HUES6 (cell line): ENCODE measurements at regions not wholly inside any gene's neighbourhood (a gene's known extent, or its start where the extent isn't known, plus 50 kb on each side); places are given as distances from the start of the nearest gene placed in this dataset.
"Not testable (repeated sequence)": the region's sequence is repeated elsewhere in the genome, so short reads cannot be mapped to it uniquely, and the experiment has no call there.

Source experiments
- H3K27ac ChIP-seq: 2 replicates; pipeline ENCODE4 v1.7.0; 2013; ENCODE audit warnings: low read depth, mild to moderate bottlenecking, low read length, inconsistent platforms
- H3K27me3 ChIP-seq: 2 replicates; pipeline ENCODE4 v1.6.1; 2013; ENCODE audit warnings: low read length; ENCODE audit not compliant: control insufficient read depth, insufficient read depth
- H3K36me3 ChIP-seq: 2 replicates; pipeline ENCODE4 v1.6.1; 2013; ENCODE audit warnings: low read length; ENCODE audit not compliant: control insufficient read depth, insufficient read depth
- H3K4me1 ChIP-seq: 2 replicates; pipeline ENCODE4 v1.6.1; 2013; ENCODE audit warnings: low read length; ENCODE audit not compliant: control insufficient read depth, insufficient read depth
- H3K4me3 ChIP-seq: 2 replicates; pipeline ENCODE4 v1.5.1; 2013; ENCODE audit warnings: low read depth, low read length
- H3K9ac ChIP-seq: one replicate; pipeline ENCODE4 v1.6.1; 2013; ENCODE audit warnings: mild to moderate bottlenecking, low read length
- H3K9me3 ChIP-seq: 2 replicates; pipeline ENCODE4 v1.6.1; 2013; ENCODE audit warnings: low read depth, low read length; ENCODE audit not compliant: control insufficient read depth, insufficient read depth

DNA sequence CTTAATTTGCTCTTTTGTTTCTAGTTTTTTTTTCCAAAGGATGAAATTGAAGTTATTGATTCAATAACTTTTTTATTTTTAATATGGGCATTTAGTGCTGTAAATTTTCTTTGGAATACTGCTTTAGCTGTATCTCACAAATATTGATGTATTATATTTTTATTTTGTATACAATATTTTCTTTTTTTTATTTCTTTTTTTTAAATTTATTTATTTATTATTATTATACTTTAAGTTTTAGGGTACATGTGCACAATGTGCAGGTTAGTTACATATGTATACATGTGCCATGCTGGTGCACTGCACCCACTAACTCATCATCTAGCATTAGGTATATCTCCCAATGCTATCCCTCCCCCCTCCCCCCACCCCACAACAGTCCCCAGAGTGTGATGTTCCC, 823.7 kb downstream of the KCTD16 start:
- H3K9me3 ChIP-seq, H3K27ac ChIP-seq, H3K27me3 ChIP-seq, H3K9ac ChIP-seq, H3K36me3 ChIP-seq, H3K4me1 ChIP-seq, H3K4me3 ChIP-seq: not testable (repeated sequence)

DNA sequence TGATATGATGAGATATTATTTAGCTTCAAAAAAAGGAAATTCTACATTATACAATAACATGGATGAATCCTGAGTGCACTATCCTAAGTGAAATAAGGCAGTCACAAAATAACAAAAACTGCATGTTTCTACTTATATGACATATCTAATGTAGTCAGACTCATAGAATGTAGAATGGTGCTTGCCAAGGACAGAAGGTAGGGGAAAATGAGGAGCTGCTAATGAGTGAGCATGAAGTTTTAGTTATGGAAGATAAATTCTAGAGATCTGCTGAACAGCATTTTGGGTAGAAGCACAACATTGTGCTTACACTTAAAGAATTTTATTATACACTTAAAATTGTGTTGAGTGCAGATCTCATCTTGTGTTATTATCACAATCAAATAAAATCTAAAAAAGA, 812.4 kb downstream of the KCTD16 start:
- no peaks in the 10 kb centered on the region for H3K4me1 ChIP-seq
- H3K27me3 ChIP-seq, result no peaks in the 10 kb centered on the region
- H3K27ac ChIP-seq, result no peak overlapping the region
- no peak overlapping the region for H3K9ac ChIP-seq
- no peaks in the 10 kb centered on the region for H3K36me3 ChIP-seq
- no peak overlapping the region for H3K4me3 ChIP-seq
- H3K9me3 ChIP-seq, result no peaks in the 10 kb centered on the region

DNA sequence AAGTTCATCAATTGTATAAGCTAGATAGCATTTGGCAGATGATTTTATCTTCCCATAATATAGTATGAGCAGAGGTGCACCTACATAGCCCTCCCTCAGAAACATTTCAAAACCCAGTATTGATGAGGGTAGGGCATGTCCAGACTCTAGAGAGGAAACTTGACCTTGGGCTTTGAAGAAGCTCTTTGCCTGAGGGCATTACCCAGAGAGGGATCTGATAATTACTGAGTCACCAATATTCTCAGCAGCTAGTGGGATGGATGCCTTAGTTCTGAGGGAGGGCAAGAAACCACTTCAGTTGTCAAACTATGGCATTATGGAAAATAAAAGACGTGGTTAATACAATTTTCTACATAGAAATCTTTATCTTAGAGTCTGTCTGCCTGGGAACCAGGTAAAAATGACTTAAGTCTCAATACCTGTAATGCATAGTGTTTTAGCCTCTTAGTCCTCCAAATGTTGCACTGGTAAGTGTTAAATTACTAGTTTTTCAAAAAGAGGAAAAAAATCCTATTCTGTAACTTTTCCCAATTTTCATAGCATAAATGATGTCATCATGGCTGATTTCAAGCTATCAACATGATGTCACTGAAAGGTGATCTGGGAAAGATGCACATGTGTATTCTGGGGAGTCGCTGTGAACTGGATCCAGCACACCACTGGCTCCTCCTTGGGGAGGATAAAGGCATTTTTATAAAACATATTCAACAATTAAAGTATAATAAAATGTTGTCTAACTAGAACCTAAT, 809.0 kb downstream of the KCTD16 start:
- Histone ChIP-seq H3K4me3 (no peak overlapping the region), H3K9ac (no peak overlapping the region), H3K27ac (no peak overlapping the region), H3K27me3 (no peaks in the 10 kb centered on the region), H3K4me1 (no peaks in the 10 kb centered on the region), H3K36me3 (no peaks in the 10 kb centered on the region), H3K9me3 (peaks cover 13% of the 10 kb centered on the region)

DNA sequence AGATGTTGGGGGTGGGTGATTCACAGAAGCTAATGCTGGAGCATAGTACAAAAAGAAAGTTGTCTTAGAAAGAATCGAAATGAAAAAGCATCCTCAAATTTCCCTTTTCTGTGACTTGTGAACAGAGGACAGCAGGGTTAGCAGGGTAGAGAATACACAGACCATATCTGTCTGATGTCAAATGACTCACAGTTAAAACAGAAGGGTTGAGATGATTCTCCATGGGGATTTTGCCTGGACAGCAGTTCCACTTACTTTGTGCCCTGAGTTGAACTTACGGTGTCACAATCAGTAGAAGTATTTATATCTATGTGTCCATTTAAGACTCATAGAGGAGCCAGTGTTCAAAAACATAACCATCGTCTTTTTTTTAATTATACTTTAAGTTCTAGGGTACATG, 801.6 kb downstream of the KCTD16 start:
- Histone ChIP-seq H3K27ac (no peak overlapping the region), H3K4me1 (no peaks in the 10 kb centered on the region), H3K9ac (no peak overlapping the region), H3K9me3 (peaks cover 13% of the 10 kb centered on the region), H3K27me3 (no peaks in the 10 kb centered on the region), H3K36me3 (no peaks in the 10 kb centered on the region), H3K4me3 (no peak overlapping the region)

DNA sequence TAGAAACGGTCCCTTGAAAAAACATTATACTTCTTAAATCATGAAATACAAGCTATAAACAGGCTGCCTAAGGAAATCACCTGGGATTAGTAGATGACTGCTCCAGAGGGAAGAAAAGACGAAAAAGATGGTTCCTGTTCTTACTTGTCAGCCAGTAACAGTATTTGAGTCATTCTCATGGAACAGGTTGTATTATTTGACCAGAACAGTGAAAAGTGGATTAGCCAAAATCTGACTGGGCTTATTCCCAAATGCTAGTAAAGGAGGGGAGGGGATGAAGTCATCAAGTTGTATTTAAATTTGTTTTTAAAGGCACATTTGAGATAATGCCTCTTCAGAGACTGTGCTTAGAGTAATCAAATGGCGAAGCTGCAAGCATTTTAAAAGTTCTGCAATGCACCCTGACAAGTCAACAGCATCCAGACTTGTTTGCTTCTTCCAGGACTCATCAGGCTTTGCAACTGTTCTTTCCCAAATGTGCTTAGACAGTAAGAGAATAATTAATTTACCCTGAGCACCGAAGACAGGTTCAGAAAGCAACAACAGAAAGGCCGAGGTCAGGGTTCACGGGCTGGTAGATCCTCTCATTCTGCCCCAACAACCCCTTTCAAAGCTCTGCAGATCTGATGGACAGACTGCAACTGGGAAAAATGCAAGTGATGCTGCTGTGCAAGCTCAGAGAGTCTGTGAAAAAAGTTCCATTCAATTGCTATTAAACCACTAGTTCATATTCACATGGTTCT, 800.6 kb downstream of the KCTD16 start:
- peaks cover 13% of the 10 kb centered on the region for H3K9me3 ChIP-seq
- H3K36me3 ChIP-seq, result no peaks in the 10 kb centered on the region
- H3K27ac ChIP-seq, result no peak overlapping the region
- no peak overlapping the region for H3K9ac ChIP-seq
- no peaks in the 10 kb centered on the region for H3K27me3 ChIP-seq
- H3K4me1 ChIP-seq, result no peaks in the 10 kb centered on the region
- H3K4me3 ChIP-seq, result no peak overlapping the region

DNA sequence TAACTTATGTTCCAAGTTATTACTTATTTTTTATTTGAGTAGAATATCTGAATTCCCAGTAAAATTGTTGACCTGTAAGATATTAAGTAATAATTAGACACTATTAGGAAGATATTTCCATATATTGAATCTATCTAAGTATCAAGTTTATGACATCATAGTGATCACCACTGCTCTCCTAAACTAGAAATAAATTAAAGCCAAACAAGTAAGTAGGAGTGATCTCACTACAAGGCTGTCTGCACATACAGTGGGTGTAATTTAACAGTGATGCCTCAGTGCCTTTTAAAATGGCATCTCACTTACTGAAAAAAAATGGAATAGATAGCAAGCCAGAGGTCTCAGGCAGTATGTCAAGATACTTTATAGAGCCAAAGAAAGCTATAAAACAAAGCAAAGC, 789.6 kb downstream of the KCTD16 start:
- no peak overlapping the region for H3K4me3 ChIP-seq

DNA sequence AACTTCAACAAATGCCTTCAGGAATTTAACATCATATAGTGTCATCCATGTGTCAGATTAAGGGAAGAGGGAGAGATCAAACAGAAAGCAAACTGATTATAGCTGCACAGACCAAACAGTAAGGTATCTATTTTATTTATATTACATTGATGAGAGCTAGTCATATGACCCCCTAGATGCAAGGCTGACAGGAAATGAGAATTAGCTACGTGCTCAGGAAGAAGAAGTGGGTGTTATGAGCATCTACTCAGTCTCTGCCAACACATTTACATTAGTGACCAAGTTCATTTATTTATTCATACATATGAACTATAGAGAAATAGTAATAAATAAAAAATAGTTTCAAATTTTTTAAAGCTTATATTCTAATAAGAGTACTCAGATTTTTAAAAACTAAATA, 787.3 kb downstream of the KCTD16 start:
- Histone ChIP-seq H3K4me1 (no peaks in the 10 kb centered on the region), H3K36me3 (no peaks in the 10 kb centered on the region), H3K4me3 (no peak overlapping the region), H3K27me3 (no peaks in the 10 kb centered on the region), H3K27ac (no peak overlapping the region), H3K9ac (no peak overlapping the region), H3K9me3 (no peaks in the 10 kb centered on the region)

More for the DNA sequence above, 789.6 kb downstream of the KCTD16 start:
- no peaks in the 10 kb centered on the region for H3K36me3 ChIP-seq
- H3K9ac ChIP-seq, result no peak overlapping the region
- H3K9me3 ChIP-seq, result no peaks in the 10 kb centered on the region
- no peaks in the 10 kb centered on the region for H3K4me1 ChIP-seq
- no peaks in the 10 kb centered on the region for H3K27me3 ChIP-seq
- H3K27ac ChIP-seq, result no peak overlapping the region

DNA sequence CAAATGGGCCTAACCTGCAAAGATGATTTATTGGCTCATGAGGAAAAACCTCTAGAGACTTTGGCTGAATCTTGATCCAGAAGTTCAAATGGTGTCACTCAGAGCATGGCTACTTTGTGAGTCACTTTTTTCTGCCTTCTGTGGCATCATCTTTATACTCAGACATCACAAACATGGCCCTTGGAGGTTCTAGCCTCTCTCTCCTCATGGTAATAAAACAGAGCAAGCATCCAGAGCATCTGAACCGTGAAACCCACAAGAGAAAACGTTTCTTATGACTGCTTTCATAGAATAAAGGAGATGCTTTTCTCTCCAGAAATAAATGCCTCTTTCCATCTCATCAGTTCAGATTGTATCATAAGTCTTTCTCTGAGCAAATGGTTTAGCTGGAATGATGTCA, 780.3 kb downstream of the KCTD16 start:
- H3K4me1 ChIP-seq, result no peaks in the 10 kb centered on the region
- H3K27ac ChIP-seq, result no peak overlapping the region
- no peak overlapping the region for H3K4me3 ChIP-seq
- H3K36me3 ChIP-seq, result no peaks in the 10 kb centered on the region
- no peaks in the 10 kb centered on the region for H3K9me3 ChIP-seq
- no peak overlapping the region for H3K9ac ChIP-seq
- no peaks in the 10 kb centered on the region for H3K27me3 ChIP-seq

DNA sequence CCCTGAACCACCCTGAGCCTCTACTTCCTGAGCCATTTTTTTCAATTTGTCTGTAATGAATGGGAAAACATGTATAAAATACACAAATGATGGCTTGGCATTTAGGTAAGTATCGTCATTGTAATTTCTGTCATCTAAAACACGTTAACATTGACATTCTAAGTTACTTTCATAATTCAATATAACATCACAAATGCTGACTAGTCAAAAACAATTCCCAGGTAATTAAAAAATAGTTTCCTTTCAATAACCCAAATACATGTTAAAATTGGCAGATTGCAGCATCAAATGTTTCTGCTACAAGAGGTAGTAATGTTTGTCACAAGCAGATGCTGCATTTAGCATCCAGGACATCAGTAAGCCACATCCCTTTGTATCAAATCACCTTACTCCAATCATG, 776.4 kb downstream of the KCTD16 start:
- Histone ChIP-seq H3K9ac (no peak overlapping the region), H3K4me1 (no peaks in the 10 kb centered on the region), H3K27ac (no peak overlapping the region)

DNA sequence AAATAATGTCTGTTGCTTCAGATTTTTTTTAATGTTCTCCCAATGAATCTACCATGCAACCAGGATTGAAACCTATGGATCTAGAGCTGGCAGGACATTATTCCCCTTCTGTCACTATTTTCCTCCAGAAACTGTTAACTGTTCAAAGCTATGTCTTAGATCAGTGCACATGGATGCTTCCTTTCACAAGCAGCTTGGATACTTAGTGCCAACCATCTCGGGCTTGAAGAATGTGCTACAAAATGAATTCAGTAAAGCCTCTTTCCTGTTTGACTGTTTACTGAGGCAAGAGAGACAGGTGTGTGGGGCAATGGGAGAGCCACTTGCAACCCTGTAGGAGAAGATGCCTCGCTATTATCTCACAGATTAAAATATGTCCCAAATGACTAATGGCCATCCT, 774.8 kb downstream of the KCTD16 start:
- no peak overlapping the region for H3K27ac ChIP-seq
- H3K9me3 ChIP-seq, result no peaks in the 10 kb centered on the region
- no peak overlapping the region for H3K4me3 ChIP-seq
- H3K36me3 ChIP-seq, result no peaks in the 10 kb centered on the region
- H3K4me1 ChIP-seq, result no peaks in the 10 kb centered on the region
- H3K9ac ChIP-seq, result no peak overlapping the region
- H3K27me3 ChIP-seq, result no peaks in the 10 kb centered on the region

More for the DNA sequence above, 776.4 kb downstream of the KCTD16 start:
- Histone ChIP-seq H3K9me3 (no peaks in the 10 kb centered on the region), H3K27me3 (no peaks in the 10 kb centered on the region), H3K36me3 (no peaks in the 10 kb centered on the region), H3K4me3 (no peak overlapping the region)

DNA sequence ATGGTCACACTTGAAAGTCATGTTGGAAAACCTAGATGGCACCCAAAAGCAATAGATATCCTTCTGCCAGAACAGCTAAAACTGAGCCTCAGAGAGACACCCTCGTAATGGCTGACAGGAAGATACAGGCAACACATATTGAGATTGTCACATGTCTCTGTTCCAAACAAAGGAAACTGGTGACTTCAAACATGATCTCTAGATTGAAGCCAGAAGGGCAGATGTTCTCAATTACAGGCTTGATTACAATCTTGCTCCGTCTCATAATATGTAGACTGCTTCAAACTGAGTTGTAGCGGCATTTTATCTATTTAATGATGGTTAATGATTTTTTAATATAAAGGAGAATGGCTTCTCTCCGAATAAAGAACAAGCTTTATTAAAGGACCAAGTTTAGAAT, 774.3 kb downstream of the KCTD16 start:
- H3K36me3 ChIP-seq, result no peaks in the 10 kb centered on the region
- no peak overlapping the region for H3K9ac ChIP-seq
- no peak overlapping the region for H3K27ac ChIP-seq
- H3K27me3 ChIP-seq, result no peaks in the 10 kb centered on the region
- no peaks in the 10 kb centered on the region for H3K9me3 ChIP-seq
- H3K4me3 ChIP-seq, result no peak overlapping the region
- no peaks in the 10 kb centered on the region for H3K4me1 ChIP-seq
